CD4-positive, alpha-beta T cell treated with Interleukin-17A for 4 hours (primary cell): ENCODE measurements at regions not wholly inside any gene's neighbourhood (a gene's known extent, or its start where the extent isn't known, plus 50 kb on each side); places are given as distances from the start of the nearest gene placed in this dataset.
"Not testable (repeated sequence)": the region's sequence is repeated elsewhere in the genome, so short reads cannot be mapped to it uniquely, and the experiment has no call there.

Experiments
- DNase-seq: peaks from one replicate; pipeline ENCODE4 v3.0.0-alpha.2; 2020; ENCODE audit warnings: mixed read lengths

GRCh38 chr5:99562937-99563627 is 634.3 kb upstream of the CHD1 start:
- DNase-seq, result not testable (repeated sequence)

- DNase-seq, result no peak
Observed at GRCh38 chr5:99553211-99553810, 624.5 kb upstream of the CHD1 start.

GRCh38 chr5:99544356-99544755 is 615.5 kb upstream of the CHD1 start:
- no peak for DNase-seq

- DNase-seq, result no peak
Observed at GRCh38 chr5:99543841-99544240, 615.0 kb upstream of the CHD1 start.

GRCh38 chr5:99534241-99534640 is 605.4 kb upstream of the CHD1 start:
- DNase-seq, result not testable (repeated sequence)

GRCh38 chr5:99521666-99522065 is 592.9 kb upstream of the CHD1 start:
- DNase-seq, result not testable (repeated sequence)

- not testable (repeated sequence) for DNase-seq
Observed at GRCh38 chr5:99515864-99516490, 587.2 kb upstream of the CHD1 start.

- DNase-seq, result not testable (repeated sequence)
Observed at GRCh38 chr5:99510237-99510866, 581.5 kb upstream of the CHD1 start.

- DNase-seq, result not testable (repeated sequence)
Observed at GRCh38 chr5:99509064-99509463, 580.3 kb upstream of the CHD1 start.

- not testable (repeated sequence) for DNase-seq
Observed at GRCh38 chr5:99495456-99495855, 566.6 kb upstream of the CHD1 start.

- DNase-seq, result not testable (repeated sequence)
Observed at GRCh38 chr5:99478450-99478849, 549.6 kb upstream of the CHD1 start.

GRCh38 chr5:99473328-99473727 is 544.5 kb upstream of the CHD1 start:
- not testable (repeated sequence) for DNase-seq

GRCh38 chr5:99471726-99472125 is 542.9 kb upstream of the CHD1 start:
- not testable (repeated sequence) for DNase-seq

GRCh38 chr5:99471178-99471577 is 542.4 kb upstream of the CHD1 start:
- DNase-seq, result not testable (repeated sequence)

- not testable (repeated sequence) for DNase-seq
Observed at GRCh38 chr5:99470636-99471035, 541.8 kb upstream of the CHD1 start.

- no peak for DNase-seq
Observed at GRCh38 chr5:99460701-99461100, 531.9 kb upstream of the CHD1 start.

GRCh38 chr5:99453196-99453595 is 524.4 kb upstream of the CHD1 start:
- no peak for DNase-seq

GRCh38 chr5:99449786-99450185 is 521.0 kb upstream of the CHD1 start:
- DNase-seq, result no peak

GRCh38 chr5:99445805-99446204 is 517.0 kb upstream of the CHD1 start:
- no peak for DNase-seq

GRCh38 chr5:99441235-99441634 is 512.4 kb upstream of the CHD1 start:
- no peak for DNase-seq

GRCh38 chr5:99438619-99439018 is 509.8 kb upstream of the CHD1 start:
- DNase-seq, result no peak

- no peak for DNase-seq
Observed at GRCh38 chr5:99437986-99438385, 509.2 kb upstream of the CHD1 start.

GRCh38 chr5:99423396-99423795 is 494.6 kb upstream of the CHD1 start:
- not testable (repeated sequence) for DNase-seq

- DNase-seq, result not testable (repeated sequence)
Observed at GRCh38 chr5:99418640-99419039, 489.8 kb upstream of the CHD1 start.
